Astrocyte of the spinal cord (primary cell): ENCODE measurements at regions not wholly inside any gene's neighbourhood (a gene's known extent, or its start where the extent isn't known, plus 50 kb on each side); places are given as distances from the start of the nearest gene placed in this dataset.

Experiments used
- DNase-seq: peaks from one replicate; pipeline ENCODE4 v3.0.0; 2011; ENCODE audit warnings: low read depth, low spot score
- H3K4me3 ChIP-seq: 2 replicates; pipeline ENCODE4 v1.5.1; 2011; ENCODE audit warnings: low read depth, mild to moderate bottlenecking, low read length, moderate library complexity
- CTCF ChIP-seq: IDR thresholded peaks from 2 replicates; pipeline ENCODE4 v1.5.1; 2012; ENCODE audit warnings: low read depth, mild to moderate bottlenecking, low read length, inconsistent platforms
- in situ Hi-C: cut with HindIII; loops from 2 replicates; pipeline ENCODE4 v1.10.0; 2017; ENCODE audit warnings: low sequenced_read_pairs

- H3K4me3 ChIP-seq = no peak overlapping the region
- peak; percentile 14 for DNase-seq
- in situ Hi-C loops = no loop called here
- no peak for TF ChIP-seq CTCF
These were observed 145.2 kb upstream of the PFKP start for GRCh38 chr10:2921956-2922680.

GRCh38 chr10:2920637-2921036 lies 146.7 kb upstream of the PFKP start:
- TF ChIP-seq CTCF = no peak
- no peak for DNase-seq
- in situ Hi-C loops = no loop called here
- H3K4me3 ChIP-seq = no peak overlapping the region

GRCh38 chr10:2920168-2920567 lies 147.2 kb upstream of the PFKP start:
- in situ Hi-C loops = no loop called here
- no peak overlapping the region for H3K4me3 ChIP-seq
- DNase-seq = no peak
- no peak for TF ChIP-seq CTCF

GRCh38 chr10:2919016-2919415 lies 148.3 kb upstream of the PFKP start:
- DNase-seq = no peak
- in situ Hi-C loops = no loop called here
- no peak for TF ChIP-seq CTCF
- no peak overlapping the region for H3K4me3 ChIP-seq

- DNase-seq = no peak
- in situ Hi-C loops = no loop called here
- TF ChIP-seq CTCF = no peak
- no peak overlapping the region for H3K4me3 ChIP-seq
These were observed 148.9 kb upstream of the PFKP start for GRCh38 chr10:2918489-2918888.

- no peak overlapping the region for H3K4me3 ChIP-seq
- no peak for TF ChIP-seq CTCF
- DNase-seq = no peak
- in situ Hi-C loops = no loop called here
These were observed 149.4 kb upstream of the PFKP start for GRCh38 chr10:2917926-2918325.
